Limb (tissue), 2 donors: ENCODE measurements at regions not wholly inside any gene's neighbourhood (a gene's known extent, or its start where the extent isn't known, plus 50 kb on each side); places are given as distances from the start of the nearest gene placed in this dataset.

Experiments used
- DNase-seq, 2 donors: peaks; one replicate each; pipeline ENCODE4 v3.0.0-alpha.2; 2016; ENCODE audit errors: extremely low spot score in 2 of 2

- DNase-seq: no peak
These were observed 580.6 kb downstream of the NOVA1 start for GRCh38 chr14:26017270-26017669.

GRCh38 chr14:26008290-26008689 is 589.5 kb downstream of the NOVA1 start:
- no peak for DNase-seq

DNA sequence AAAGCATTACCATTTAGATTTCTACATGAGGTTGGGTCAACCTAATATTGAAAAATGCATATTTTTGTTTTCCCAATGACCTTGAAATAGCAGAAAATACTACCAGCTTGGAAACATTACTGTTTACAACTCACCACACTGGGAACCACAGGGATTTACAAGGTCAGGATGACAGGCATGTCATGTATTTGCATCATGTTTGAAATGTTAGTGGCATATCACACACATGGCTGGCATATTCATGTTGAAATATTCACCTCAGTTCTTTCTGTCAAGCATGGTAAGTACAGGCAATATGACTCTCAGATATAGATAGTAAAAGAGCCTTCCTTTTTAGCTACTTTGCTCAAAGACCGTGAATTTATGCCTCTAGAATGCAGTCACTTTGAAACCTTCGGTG is 593.5 kb downstream of the NOVA1 start:
- DNase-seq: no peak

- DNase-seq: no peak
These were observed 604.0 kb downstream of the NOVA1 start for GRCh38 chr14:25993830-25994229.

DNA sequence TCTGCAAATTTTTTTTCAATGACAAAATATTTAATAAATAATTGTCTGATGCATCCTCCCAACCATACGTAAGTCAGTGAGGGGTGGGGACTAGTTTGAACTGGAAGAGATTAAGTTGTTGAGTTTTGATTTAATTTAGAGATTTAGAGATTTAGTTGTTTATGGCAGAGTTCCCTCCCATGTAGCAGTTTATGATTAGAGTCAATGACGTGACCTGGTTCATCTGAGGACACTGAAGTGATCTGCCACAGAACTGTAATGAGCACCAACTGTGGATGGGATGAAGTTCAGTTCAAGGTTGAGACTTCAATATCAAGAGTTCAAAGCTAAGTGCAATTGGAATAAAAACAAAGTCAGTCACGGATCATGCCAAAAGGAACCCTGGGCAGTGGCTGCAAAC is 609.3 kb downstream of the NOVA1 start:
- no peak for DNase-seq

DNA sequence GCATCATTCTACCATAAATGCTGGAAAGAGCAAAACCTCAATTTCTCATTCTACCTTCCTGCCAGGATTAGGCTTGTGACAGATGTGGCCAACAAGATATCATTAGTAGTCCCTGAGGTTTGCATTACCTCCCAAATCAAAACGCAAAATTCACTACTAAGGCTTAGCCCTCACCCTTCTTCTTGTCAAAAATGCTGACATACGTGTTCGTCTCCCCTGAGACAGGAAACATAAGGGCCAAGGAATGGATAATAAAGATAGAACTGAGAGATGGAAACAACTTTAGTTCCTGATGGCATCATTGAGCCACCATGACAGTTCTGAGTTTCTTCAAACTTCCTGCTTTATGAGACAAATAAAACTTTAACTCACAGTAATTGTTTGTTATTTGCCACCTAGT is 642.1 kb downstream of the NOVA1 start:
- DNase-seq: no peak

DNA sequence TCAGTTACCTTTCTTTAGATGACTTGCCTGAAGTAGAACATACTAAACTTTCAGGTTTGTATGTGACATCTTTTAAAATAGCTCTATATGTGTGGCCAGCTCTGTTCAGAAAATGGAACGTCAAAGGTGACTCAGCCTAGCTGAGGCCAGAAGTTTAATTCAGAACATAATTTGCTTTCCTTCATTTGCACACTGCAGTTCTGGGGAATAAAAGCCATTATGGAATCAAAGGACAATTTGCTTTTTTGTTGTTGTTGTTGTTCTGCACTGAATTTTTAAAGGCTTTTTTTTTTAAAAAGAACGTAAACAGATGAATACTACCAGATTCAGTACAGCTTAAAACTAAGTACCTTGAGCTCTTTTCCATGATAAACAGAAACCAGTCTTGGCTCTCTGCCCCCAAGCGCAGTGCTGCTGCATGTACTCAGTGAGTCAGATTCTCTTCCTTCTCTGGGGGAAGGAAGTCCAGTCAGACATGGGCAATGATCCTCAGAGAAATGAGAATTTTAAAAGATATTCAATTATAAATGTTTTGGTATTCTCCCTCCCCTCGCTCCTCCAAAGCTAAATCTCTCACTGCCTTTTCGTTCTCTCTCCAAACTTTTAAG is 644.2 kb downstream of the NOVA1 start:
- peak in 1 of 2 donors; percentile 24 for DNase-seq

DNA sequence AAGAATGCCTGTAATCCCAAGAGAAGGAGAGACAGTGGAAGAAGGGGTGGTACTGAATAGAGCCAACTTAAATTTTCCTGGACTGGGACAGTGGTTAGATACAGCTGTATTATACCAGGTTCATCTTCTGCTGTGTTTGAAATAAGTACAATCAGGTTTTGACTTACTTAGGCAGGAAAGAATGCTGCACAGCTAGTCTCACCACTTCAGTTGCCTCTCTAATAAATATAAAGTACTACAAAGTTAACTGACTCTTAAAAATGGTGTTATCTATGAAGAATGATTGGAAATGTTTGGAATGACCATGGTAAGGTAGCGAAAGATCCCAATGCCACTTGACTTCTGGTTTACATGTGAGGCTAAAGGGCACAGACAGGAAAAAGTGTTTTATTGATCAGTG is 652.1 kb downstream of the NOVA1 start:
- no peak for DNase-seq

- no peak for DNase-seq
These were observed 653.8 kb downstream of the NOVA1 start for GRCh38 chr14:25944020-25944419.

DNA sequence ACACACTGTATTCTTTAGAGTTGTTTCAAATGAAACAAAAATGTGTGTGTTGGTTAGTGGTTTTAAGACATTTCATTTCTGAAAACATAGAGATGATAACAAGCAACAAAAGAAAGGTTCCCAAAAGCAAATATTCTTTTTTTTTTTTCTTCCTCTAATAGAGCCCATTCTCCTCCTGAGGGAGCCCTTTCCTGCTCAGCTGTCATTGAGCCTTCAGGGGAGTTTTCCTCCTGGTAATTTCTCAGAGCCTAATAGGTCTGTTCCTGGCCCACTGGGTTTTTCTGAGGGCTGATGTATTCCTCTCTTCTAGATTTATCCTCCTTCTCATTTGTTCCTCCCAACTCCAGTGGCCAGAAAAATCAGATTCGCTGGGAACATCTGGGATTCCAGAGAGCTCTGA is 654.5 kb downstream of the NOVA1 start:
- DNase-seq: no peak

- no peak for DNase-seq
These were observed 655.7 kb downstream of the NOVA1 start for GRCh38 chr14:25942090-25942489.

GRCh38 chr14:25933731-25934130 is 664.1 kb downstream of the NOVA1 start:
- no peak for DNase-seq

GRCh38 chr14:25929881-25930615 is 667.8 kb downstream of the NOVA1 start:
- peak in 1 of 2 donors; percentile 17 for DNase-seq

DNA sequence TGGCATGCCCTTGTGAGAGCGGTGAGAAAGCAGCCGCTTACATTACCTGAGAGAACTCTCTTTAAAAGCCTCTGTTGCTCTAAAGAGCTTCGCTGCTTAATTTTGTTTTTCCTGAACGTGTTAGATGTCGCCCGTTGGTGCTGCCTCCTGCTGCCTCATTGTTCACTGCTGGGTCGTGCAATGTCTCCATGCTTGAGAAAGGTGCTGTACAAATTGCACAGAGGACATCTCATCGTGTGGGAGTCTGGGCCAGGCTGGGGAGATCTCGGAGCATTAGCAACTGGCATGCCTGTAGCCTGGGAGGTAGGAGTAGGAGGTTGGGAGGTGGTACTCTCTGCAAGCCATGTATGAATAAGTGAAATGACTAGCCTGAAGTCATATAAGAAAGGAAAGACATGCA is 686.0 kb downstream of the NOVA1 start:
- no peak for DNase-seq

GRCh38 chr14:25909045-25909747 is 688.6 kb downstream of the NOVA1 start:
- no peak for DNase-seq

DNA sequence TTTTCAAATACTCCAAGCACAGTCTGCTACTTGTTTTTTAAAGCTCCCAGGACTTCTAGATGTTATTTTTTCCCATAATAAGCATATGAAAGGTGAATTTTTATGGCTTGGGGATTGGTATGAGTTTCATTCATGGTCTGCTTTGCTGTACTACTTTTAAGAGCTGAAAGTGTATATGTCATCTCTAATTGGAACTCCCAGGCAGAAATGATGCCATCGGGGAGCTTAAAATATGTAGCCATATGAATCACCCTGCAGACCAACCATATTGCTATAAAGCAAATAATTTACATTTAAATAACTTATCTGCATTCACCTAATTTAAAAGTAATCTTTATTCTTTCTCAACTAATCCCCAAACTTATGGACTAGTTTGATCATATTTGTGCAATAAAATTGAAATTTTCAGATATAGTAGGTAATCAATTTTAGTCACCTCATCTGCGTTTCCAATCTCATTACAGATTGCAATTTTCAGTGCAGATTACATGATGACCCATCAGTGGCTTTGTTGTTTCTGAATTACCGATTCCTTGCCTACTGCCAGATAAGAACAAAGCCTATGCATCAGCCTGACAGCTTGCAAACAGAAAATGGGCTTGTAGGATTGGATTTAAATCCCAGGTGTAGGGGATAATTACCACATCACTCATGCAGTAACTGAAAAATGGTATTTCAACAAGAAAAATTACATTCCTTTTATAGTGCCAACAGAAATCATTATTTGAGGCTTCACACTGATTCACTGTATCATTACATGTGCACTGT is 689.4 kb downstream of the NOVA1 start:
- DNase-seq: no peak

DNA sequence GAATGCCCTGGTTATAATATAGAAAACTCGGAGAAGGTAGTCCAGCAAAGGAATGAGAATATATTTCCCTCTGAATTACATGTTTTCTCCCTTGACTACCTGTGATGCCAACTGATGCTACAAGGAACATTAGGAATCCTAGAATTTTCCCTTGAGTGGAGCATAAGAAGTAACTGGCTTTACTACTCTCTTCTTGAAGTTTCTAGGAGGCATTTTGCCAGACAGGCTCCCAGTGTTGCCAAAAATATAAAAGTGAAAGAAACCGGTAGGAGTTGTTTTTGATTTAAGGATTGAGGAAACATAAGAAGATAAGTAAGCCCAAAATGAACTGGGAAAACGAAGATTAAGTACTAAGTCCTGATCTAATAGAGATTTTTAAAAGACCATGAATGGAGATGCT is 693.4 kb downstream of the NOVA1 start:
- no peak for DNase-seq

DNA sequence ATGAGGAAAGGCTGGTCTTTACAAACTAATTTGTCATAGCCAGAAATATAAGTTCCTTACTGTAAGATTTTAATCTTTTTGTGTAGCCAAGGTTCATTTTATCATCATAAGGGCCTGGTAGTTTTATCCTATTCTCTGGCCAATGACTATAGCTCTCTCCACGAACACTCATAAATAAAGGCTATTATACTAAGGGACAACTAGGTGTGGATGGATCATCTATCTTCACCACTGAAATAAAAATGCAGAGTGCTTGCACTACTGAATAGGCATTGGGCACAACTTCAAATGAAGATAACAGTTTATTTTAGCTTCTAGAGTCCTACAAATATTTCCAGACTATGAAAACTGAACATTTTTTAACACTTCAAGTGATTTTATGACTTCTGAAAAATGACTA is 698.6 kb downstream of the NOVA1 start:
- no peak for DNase-seq

DNA sequence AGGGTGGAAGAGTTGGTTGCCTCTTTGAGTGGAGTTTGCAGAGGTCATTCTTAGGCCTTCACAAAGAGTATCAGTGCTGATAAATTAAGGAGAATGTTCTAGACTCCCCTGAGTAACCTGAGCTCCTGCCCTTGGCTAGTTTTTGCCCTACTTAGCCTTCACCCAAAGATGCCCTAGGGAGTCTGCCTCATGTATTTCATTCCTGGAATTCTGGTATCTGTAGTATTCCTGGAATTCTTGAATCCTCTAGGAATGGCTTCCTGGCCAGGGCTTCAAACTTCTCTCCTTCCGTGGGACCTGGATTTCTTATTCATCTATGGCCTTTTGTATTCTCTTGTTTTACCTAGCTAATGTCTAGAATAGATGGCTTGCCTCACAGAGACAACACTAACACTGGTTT is 701.1 kb downstream of the NOVA1 start:
- no peak for DNase-seq

GRCh38 chr14:25895740-25896139 is 702.1 kb downstream of the NOVA1 start:
- no peak for DNase-seq

GRCh38 chr14:25887251-25887878 is 710.5 kb downstream of the NOVA1 start:
- no peak for DNase-seq

GRCh38 chr14:25884657-25885056 is 713.2 kb downstream of the NOVA1 start:
- DNase-seq: no peak
